H1 (cell line): ENCODE measurements at regions not wholly inside any gene's neighbourhood (a gene's known extent, or its start where the extent isn't known, plus 50 kb on each side); places are given as distances from the start of the nearest gene placed in this dataset.

Experiments
- CTCF ChIA-PET: fragments of 300-600 bp; sonication (Branson Sonifier 250); formaldehyde crosslinking; loops from one replicate; lab custom pipeline; 2021; ENCODE audit not compliant: partially characterized antibody; lab: Charles Lee
- POLR2A ChIA-PET: fragments of 300-600 bp; sonication (Branson Sonifier 250); formaldehyde crosslinking; loops from one replicate; lab custom pipeline; 2021; ENCODE audit warnings: inconsistent platforms; ENCODE audit not compliant: partially characterized antibody; lab: Charles Lee
- DNase-seq, 2 experiments: peaks; one replicate each; pipeline versions ENCODE4 v3.0.0 to v3.0.0-alpha.2; 2010 to 2022; ENCODE audit warnings: low spot score in 2 of 2, low read depth in 1 of 2, mixed read lengths in 1 of 2
- FAIRE-seq: peaks from 2 replicates; lab custom pipeline; 2011; peaks lifted over from hg19 to GRCh38; lab: Jason Lieb, UNC
- H2AFZ ChIP-seq: 2 replicates; pipeline ENCODE4 v1.8.1; 2012; ENCODE audit warnings: low read length, inconsistent platforms
- H2AK5ac ChIP-seq: 2 replicates; pipeline ENCODE4 v1.6.1; 2013; ENCODE audit warnings: low read depth, low read length
- H2BK120ac ChIP-seq: replicated peaks from 2 replicates; pipeline ENCODE3; 2013; ENCODE audit warnings: low read depth, low read length, inconsistent platforms
- H2BK12ac ChIP-seq: 2 replicates; pipeline ENCODE4 v1.6.1; 2013; ENCODE audit warnings: low read depth, low read length
- H2BK15ac ChIP-seq: 2 replicates; pipeline ENCODE4 v1.6.1; 2013; ENCODE audit warnings: low read length
- H2BK20ac ChIP-seq: 2 replicates; pipeline ENCODE4 v1.6.1; 2013; ENCODE audit warnings: low read length
- H2BK5ac ChIP-seq: 2 replicates; pipeline ENCODE4 v1.6.1; 2013; ENCODE audit warnings: low read depth, low read length
- H3K14ac ChIP-seq: 2 replicates; pipeline ENCODE4 v1.6.1; 2013; ENCODE audit warnings: inconsistent platforms; ENCODE audit not compliant: insufficient read length
- H3K18ac ChIP-seq: 2 replicates; pipeline ENCODE4 v1.6.1; 2013; ENCODE audit warnings: low read length; ENCODE audit errors: extremely low read depth
- H3K23ac ChIP-seq: 2 replicates; pipeline ENCODE4 v1.6.1; 2013; ENCODE audit warnings: inconsistent platforms; ENCODE audit not compliant: insufficient read length
- H3K23me2 ChIP-seq: 2 replicates; pipeline ENCODE4 v1.6.1; 2013; ENCODE audit warnings: low read depth, low read length
- H3K27ac ChIP-seq: 2 replicates; pipeline ENCODE4 v1.6.1; 2011; ENCODE audit warnings: low read depth, low read length, inconsistent platforms
- H3K27me3 ChIP-seq, 4 experiments: replicated peaks in 1 of 4; 1 replicate in 1 of 4; 2 replicates in 3 of 4; pipeline versions ENCODE4 v1.6.1 to v1.8.1; 2011 to 2013; ENCODE audit warnings: low read length in 3 of 4, mild to moderate bottlenecking in 3 of 4, inconsistent platforms in 2 of 4, mixed read lengths in 2 of 4, moderate library complexity in 1 of 4; ENCODE audit not compliant: control insufficient read depth in 3 of 4, insufficient read depth in 3 of 4; ENCODE audit errors: extremely low read depth in 1 of 4
- H3K36me3 ChIP-seq, 4 experiments: 2 replicates each; pipeline versions ENCODE4 v1.6.1 to v1.8.1; 2011 to 2013; ENCODE audit warnings: mild to moderate bottlenecking in 4 of 4, low read length in 3 of 4, moderate library complexity in 2 of 4, control low read depth in 1 of 4, inconsistent platforms in 1 of 4; ENCODE audit not compliant: insufficient read depth in 4 of 4, control insufficient read depth in 2 of 4
- H3K4ac ChIP-seq: replicated peaks from 2 replicates; pipeline ENCODE3; 2013; ENCODE audit warnings: low read length, low read depth, mixed read lengths, inconsistent platforms; ENCODE audit not compliant: insufficient read length
- H3K4me1 ChIP-seq, 4 experiments: replicated peaks in 1 of 4; 1 replicate in 1 of 4; 2 replicates in 3 of 4; pipeline versions ENCODE4 v1.6.1 to v1.8.1; 2011 to 2013; ENCODE audit warnings: low read length in 3 of 4, inconsistent platforms in 2 of 4, mixed read lengths in 1 of 4; ENCODE audit not compliant: insufficient read depth in 4 of 4, control insufficient read depth in 3 of 4
- H3K4me2 ChIP-seq, 2 experiments: 2 replicates each; pipeline versions ENCODE4 v1.6.1 to v1.8.1; 2011 to 2013; ENCODE audit warnings: low read depth in 2 of 2, low read length in 2 of 2, control low read depth in 1 of 2, inconsistent platforms in 1 of 2, mild to moderate bottlenecking in 1 of 2; ENCODE audit not compliant: insufficient read depth in 1 of 2
- H3K4me3 ChIP-seq, 4 experiments: fragments of 200-600, 300-600 bp in 1 of 4; sonication (generic), shearing (Covaris generic), sonication (Bioruptor Twin) in 1 of 4; 2 replicates each; pipeline versions ENCODE4 v1.5.1 to v1.8.1; 2011 to 2016; ENCODE audit warnings: low read length in 4 of 4, low read depth in 3 of 4, control low read depth in 2 of 4, inconsistent platforms in 2 of 4, mild to moderate bottlenecking in 2 of 4, mixed read lengths in 1 of 4, moderate library complexity in 1 of 4; ENCODE audit not compliant: insufficient read depth in 2 of 4; ENCODE audit errors: extremely low read depth in 1 of 4
- H3K56ac ChIP-seq: replicated peaks from 2 replicates; pipeline ENCODE3; 2013; ENCODE audit warnings: low read depth, mild to moderate bottlenecking, mixed read lengths, low read length, inconsistent platforms; ENCODE audit not compliant: insufficient read length
- H3K79me1 ChIP-seq: 2 replicates; pipeline ENCODE4 v1.6.1; 2013; ENCODE audit warnings: low read depth, low read length, control low read depth
- H3K79me2 ChIP-seq, 2 experiments: 2 replicates each; pipeline versions ENCODE4 v1.6.1 to v1.8.1; 2012 to 2013; ENCODE audit warnings: low read length in 2 of 2, mild to moderate bottlenecking in 2 of 2, inconsistent platforms in 1 of 2; ENCODE audit not compliant: insufficient read depth in 2 of 2, control insufficient read depth in 1 of 2
- H3K9ac ChIP-seq, 4 experiments: replicated peaks in 1 of 4; 1 replicate in 1 of 4; 2 replicates in 3 of 4; pipeline versions ENCODE4 v1.6.1 to v1.8.1; 2011 to 2013; ENCODE audit warnings: low read depth in 3 of 4, low read length in 3 of 4, control low read depth in 2 of 4, mild to moderate bottlenecking in 2 of 4, moderate library complexity in 2 of 4, inconsistent platforms in 1 of 4; ENCODE audit errors: extremely low read depth in 1 of 4
- H3K9me3 ChIP-seq, 2 experiments: 2 replicates each; pipeline versions ENCODE4 v1.6.1 to v1.8.1; 2012 to 2013; ENCODE audit warnings: mild to moderate bottlenecking in 2 of 2, moderate library complexity in 2 of 2, control low read depth in 1 of 2, inconsistent platforms in 1 of 2, low read depth in 1 of 2, low read length in 1 of 2, mixed read lengths in 1 of 2; ENCODE audit not compliant: insufficient read depth in 2 of 2
- H4K20me1 ChIP-seq, 2 experiments: replicated peaks in 1 of 2; 2 replicates each; pipeline versions ENCODE3 to v1.8.1; 2011 to 2013; ENCODE audit warnings: inconsistent platforms in 2 of 2, low read length in 2 of 2, mild to moderate bottlenecking in 1 of 2; ENCODE audit not compliant: insufficient read depth in 2 of 2, control insufficient read depth in 1 of 2
- H4K5ac ChIP-seq: 2 replicates; pipeline ENCODE4 v1.6.1; 2013; ENCODE audit warnings: low read length, low read depth, mixed read lengths, inconsistent platforms; ENCODE audit not compliant: insufficient read length
- H4K8ac ChIP-seq: 2 replicates; pipeline ENCODE4 v1.8.0; 2013; ENCODE audit warnings: mild to moderate bottlenecking, moderate library complexity, low read length, inconsistent platforms; ENCODE audit not compliant: insufficient read depth; ENCODE audit errors: extremely low read depth
- H4K91ac ChIP-seq: replicated peaks from 2 replicates; pipeline ENCODE3; 2013; ENCODE audit warnings: low read length, mixed read lengths, inconsistent platforms; ENCODE audit not compliant: insufficient read length
- BACH1 ChIP-seq: IDR thresholded peaks from 2 replicates; pipeline ENCODE4 v1.6.1; 2012; ENCODE audit warnings: low read length, improper control_type of control experiment
- CEBPB ChIP-seq: IDR thresholded peaks from 2 replicates; pipeline ENCODE4 v1.6.1; 2012; ENCODE audit warnings: low read depth, low read length
- CHD1 ChIP-seq: IDR thresholded peaks from 2 replicates; pipeline ENCODE4 v1.6.1; 2012; ENCODE audit warnings: low read depth, low read length, improper control_type of control experiment
- JUN ChIP-seq: IDR thresholded peaks from 2 replicates; pipeline ENCODE4 v1.6.1; 2011; ENCODE audit warnings: low read depth, mild to moderate bottlenecking, improper control_type of control experiment, low read length
- MAX ChIP-seq: IDR thresholded peaks from 2 replicates; pipeline ENCODE4 v1.6.1; 2012; ENCODE audit warnings: inconsistent platforms
- RAD21 ChIP-seq, 2 experiments: IDR thresholded peaks in 1 of 2; conservative IDR thresholded peaks in 1 of 2; 2 replicates each; pipeline ENCODE4 v1.6.1; 2011; ENCODE audit warnings: low read depth in 2 of 2, low read length in 2 of 2, improper control_type of control experiment in 1 of 2, inconsistent platforms in 1 of 2, mild to moderate bottlenecking in 1 of 2, moderate library complexity in 1 of 2
- RFX5 ChIP-seq: IDR thresholded peaks from 2 replicates; pipeline ENCODE4 v1.6.1; 2011; ENCODE audit warnings: low read depth, low read length, improper control_type of control experiment, borderline replicate concordance
- RNF2 ChIP-seq: fragments of 200-900, 300-1000 bp; sonication (generic); IDR thresholded peaks from 2 replicates; pipeline ENCODE4 v1.7.1; 2016; ENCODE audit warnings: borderline replicate concordance, low read depth, mild to moderate bottlenecking, antibody characterized with exemption, low read length; ENCODE audit not compliant: poor library complexity, severe bottlenecking; ENCODE audit errors: missing control alignments
- SRF ChIP-seq: IDR thresholded peaks from 2 replicates; pipeline ENCODE4 v1.6.1; 2011; ENCODE audit warnings: mild to moderate bottlenecking, low read depth, low read length, moderate library complexity
- TAF7 ChIP-seq: optimal IDR thresholded peaks from 2 replicates; pipeline ENCODE3; 2011; ENCODE audit warnings: low read depth, mild to moderate bottlenecking, inconsistent platforms, low read length, moderate library complexity, borderline replicate concordance
- YY1 ChIP-seq: IDR thresholded peaks from 2 replicates; pipeline ENCODE4 v1.6.1; 2011; ENCODE audit warnings: low read depth, mild to moderate bottlenecking, low read length
- WGBS, 2 experiments: shearing (Covaris generic) in 1 of 2; methylation state at CpG; one replicate each; pipeline versions ENCODE4 v1.1.6 to v1.1.7; 2013 to 2015; ENCODE audit warnings: low lambda C conversion rate in 2 of 2, mixed read lengths in 2 of 2, inconsistent platforms in 1 of 2, low coverage in 1 of 2, missing lambda C conversion rate in 1 of 2; ENCODE audit not compliant: insufficient replicate concordance in 2 of 2, insufficient coverage in 1 of 2, insufficient read length in 1 of 2; ENCODE audit errors: extremely low coverage in 1 of 2, missing lambda C conversion rate in 1 of 2; 5-methylcytosine and 5-hydroxymethylcytosine counted together

GRCh38 chr7:25408876-25409275, 180.6 kb upstream of the NPVF start:
- TF ChIP-seq BACH1 (no peak), JUN (no peak), CHD1 (no peak), YY1 (no peak), TAF7 (no peak), SRF (no peak), MAX (no peak), CEBPB (no peak), RAD21 (IDR thresholded peaks at IDR 0.05 in 1 of 2, conservative IDR thresholded peaks at IDR 0.05 in 1 of 2; ENCODE audit: low read depth in 2 of 2, low read length in 2 of 2) (no peak), RFX5 (no peak), RNF2 (no peak)
- no peak for FAIRE-seq
- no peaks in the 10 kb centered on the region for H3K27me3 ChIP-seq

More at GRCh38 chr7:25408876-25409275, 180.6 kb upstream of the NPVF start:
- H4K5ac ChIP-seq = no peak overlapping the region
- no peak overlapping the region for H3K27ac ChIP-seq
- no peak overlapping the region for H3K18ac ChIP-seq
- H3K23me2 ChIP-seq = no peaks in the 10 kb centered on the region; the same call in 1 of the 2 replicates
- no peaks in the 10 kb centered on the region for H3K4me1 ChIP-seq
- no peak overlapping the region for H2BK12ac ChIP-seq
- no peak overlapping the region for H2AFZ ChIP-seq
- 96% methylated on average over 6 of the region's 6 CpGs; no CpG with 5 or more reads in 1 of the 2 experiments for WGBS, 2 experiments
- H2BK5ac ChIP-seq = no peak overlapping the region
- no peak overlapping the region for H3K4me3 ChIP-seq
- DNase-seq = no peak
- no peaks in the 10 kb centered on the region for H3K79me2 ChIP-seq
- no peaks in the 10 kb centered on the region for H3K9me3 ChIP-seq
- no peak overlapping the region for H4K8ac ChIP-seq
- H3K79me1 ChIP-seq = no peaks in the 10 kb centered on the region
- H3K36me3 ChIP-seq = no peaks in the 10 kb centered on the region
- no peak overlapping the region for H3K23ac ChIP-seq
- no peak overlapping the region for H3K4me2 ChIP-seq
- H2BK20ac ChIP-seq = no peak overlapping the region
- H3K56ac ChIP-seq = no peak overlapping the region
- POLR2A ChIA-PET = no interaction called here
- no peak overlapping the region for H2BK15ac ChIP-seq
- CTCF ChIA-PET = interaction anchor here (0.9 to 1.9 kb wide), 2 partner anchors 9 to 17 kb away, joined by 4 to 5 read pairs; no protein-coding TSS in a partner anchor
- no peaks in the 10 kb centered on the region for H4K20me1 ChIP-seq
- no peak overlapping the region for H3K14ac ChIP-seq
- H3K9ac ChIP-seq = no peak overlapping the region
- no peak overlapping the region for H4K91ac ChIP-seq
- no peak overlapping the region for H2AK5ac ChIP-seq
- H3K4ac ChIP-seq = no peak overlapping the region
- H2BK120ac ChIP-seq = no peak overlapping the region
